Lung (tissue), 11 donors: ENCODE measurements at regions not wholly inside any gene's neighbourhood (a gene's known extent, or its start where the extent isn't known, plus 50 kb on each side); places are given as distances from the start of the nearest gene placed in this dataset.

Source experiments
- ATAC-seq: fragments of 200-7000 bp; cut with Tn5 transposase; one replicate; pipeline ENCODE4 v1.9.1; 2020; ENCODE audit warnings: moderate number of reproducible peaks; ENCODE audit not compliant: insufficient read depth, low FRiP score
- DNase-seq, 3 donors: peaks; one replicate each; pipeline ENCODE4 v3.0.0-alpha.2; 2013 to 2017
- H3K27ac ChIP-seq, 2 donors: one replicate each; pipeline ENCODE4 v1.5.1; 2013; ENCODE audit warnings: mild to moderate bottlenecking in 2 of 2, moderate library complexity in 2 of 2, control low read depth in 1 of 2, inconsistent platforms in 1 of 2, low read depth in 1 of 2, low read length in 1 of 2
- H3K27me3 ChIP-seq, 3 donors: one replicate each; pipeline ENCODE4 v1.5.1; 2013; ENCODE audit warnings: low read length in 2 of 3; ENCODE audit not compliant: control insufficient read depth in 3 of 3, insufficient read depth in 3 of 3
- H3K36me3 ChIP-seq, 4 donors: one replicate each; pipeline ENCODE4 v1.5.1; 2013; ENCODE audit warnings: low read length in 4 of 4, mild to moderate bottlenecking in 1 of 4, moderate library complexity in 1 of 4; ENCODE audit not compliant: control insufficient read depth in 4 of 4, insufficient read depth in 4 of 4
- H3K4me1 ChIP-seq, 5 donors: one replicate each; pipeline ENCODE4 v1.5.1; 2013; ENCODE audit warnings: low read length in 5 of 5, mild to moderate bottlenecking in 2 of 5, moderate library complexity in 1 of 5; ENCODE audit not compliant: control insufficient read depth in 5 of 5, insufficient read depth in 5 of 5
- H3K4me3 ChIP-seq: one replicate; pipeline ENCODE4 v1.5.1; 2013; ENCODE audit warnings: mild to moderate bottlenecking, control low read depth, moderate library complexity
- H3K9ac ChIP-seq, 2 donors: one replicate each; pipeline ENCODE4 v1.5.1; 2013; ENCODE audit warnings: low read length in 2 of 2, control low read depth in 1 of 2; ENCODE audit not compliant: insufficient read depth in 1 of 2
- H3K9me3 ChIP-seq, 4 donors: one replicate each; pipeline ENCODE4 v1.5.1; 2013; ENCODE audit warnings: low read length in 3 of 4, mild to moderate bottlenecking in 1 of 4, moderate library complexity in 1 of 4; ENCODE audit not compliant: control insufficient read depth in 4 of 4, insufficient read depth in 3 of 4
- CTCF ChIP-seq: IDR thresholded peaks from 2 replicates; pipeline ENCODE4 v1.5.1; 2012; ENCODE audit warnings: mild to moderate bottlenecking; ENCODE audit errors: control extremely low read depth, extremely low read depth
- WGBS, 2 donors: extraction: QIAGEN DNeasy Blood & Tissue Kit; methylation state at CpG; one replicate each; pipeline ENCODE4 v1.1.7; 2013; 5-methylcytosine and 5-hydroxymethylcytosine counted together
- donor health status: control.
- donor health status: control.
- donor health status: Bipolar disorder and iron deficiency.
- donor health status: healthy.
- donor health status: DM: yes; HTN: yes; CAD: no.

GRCh38 chr3:69536306-69537020 is 150.6 kb upstream of the FRMD4B start:
- no peak overlapping the region for H3K4me3 ChIP-seq
- peaks cover 0 to 5% (median 0%) of the 10 kb centered on the region in 4 donors for H3K9me3 ChIP-seq
- H3K27ac ChIP-seq = no peak overlapping the region
- H3K4me1 ChIP-seq = peaks cover 4 to 46% (median 9%) of the 10 kb centered on the region in 5 donors
- no peak for TF ChIP-seq CTCF
- H3K9ac ChIP-seq = no peak overlapping the region
- H3K27me3 ChIP-seq = peaks cover 0 to 18% (median 2%) of the 10 kb centered on the region in 3 donors
- 89 to 90% methylated on average over 19 of the region's 19 CpGs for WGBS, 2 donors
- no peak for DNase-seq
- no peak for ATAC-seq
- no peaks in the 10 kb centered on the region for H3K36me3 ChIP-seq

- H3K9ac ChIP-seq = no peak overlapping the region
- no peak overlapping the region for H3K4me3 ChIP-seq
- 86 to 92% methylated on average over 9 of the region's 9 CpGs for WGBS, 2 donors
- H3K4me1 ChIP-seq = peaks cover 2 to 53% (median 9%) of the 10 kb centered on the region in 5 donors
- H3K27ac ChIP-seq = no peak overlapping the region
- peaks cover 0 to 5% (median 0%) of the 10 kb centered on the region in 4 donors for H3K9me3 ChIP-seq
- TF ChIP-seq CTCF = no peak
- peaks cover 0 to 9% (median 2%) of the 10 kb centered on the region in 3 donors for H3K27me3 ChIP-seq
- no peak for DNase-seq
- no peak for ATAC-seq
- H3K36me3 ChIP-seq = no peaks in the 10 kb centered on the region
These were observed 149.7 kb upstream of the FRMD4B start for GRCh38 chr3:69535613-69536012.

- TF ChIP-seq CTCF = no peak
- no peaks in the 10 kb centered on the region for H3K27me3 ChIP-seq
- DNase-seq (peak in 2 of 3 donors; percentile 48 to 53), ATAC-seq (no peak)
- 73 to 75% methylated on average over 5 of the region's 5 CpGs for WGBS, 2 donors
- H3K4me3 ChIP-seq = no peak overlapping the region
- H3K9ac ChIP-seq = no peak overlapping the region
- H3K9me3 ChIP-seq = peaks cover 0 to 5% (median 0%) of the 10 kb centered on the region in 4 donors
- no peaks in the 10 kb centered on the region for H3K36me3 ChIP-seq
- no peak overlapping the region for H3K27ac ChIP-seq
- H3K4me1 ChIP-seq = peaks cover 1 to 35% (median 4%) of the 10 kb centered on the region in 5 donors
These were observed 146.8 kb upstream of the FRMD4B start for GRCh38 chr3:69532547-69533224.
